GM21360 (cell line): ENCODE measurements at regions not wholly inside any gene's neighbourhood (a gene's known extent, or its start where the extent isn't known, plus 50 kb on each side); places are given as distances from the start of the nearest gene placed in this dataset.

Experiments
- ATAC-seq: cut with Tn5 transposase; IDR thresholded peaks from one replicate; pipeline ENCODE4 v1.9.1; 2021; ENCODE audit warnings: mild to moderate bottlenecking, moderate library complexity; ENCODE audit not compliant: unreplicated experiment

- no peak for ATAC-seq
These were observed 101.8 kb downstream of the CAND1 start for GRCh38 chr12:67370979-67371378.

GRCh38 chr12:67377021-67377420 is 107.9 kb downstream of the CAND1 start:
- no peak for ATAC-seq

GRCh38 chr12:67377541-67377940 is 108.4 kb downstream of the CAND1 start:
- no peak for ATAC-seq

GRCh38 chr12:67382241-67382871 is 113.2 kb downstream of the CAND1 start:
- ATAC-seq, result no peak

- ATAC-seq, result no peak
These were observed 117.9 kb downstream of the CAND1 start for GRCh38 chr12:67386869-67387565.

- no peak for ATAC-seq
These were observed 119.4 kb downstream of the CAND1 start for GRCh38 chr12:67388331-67389138.

GRCh38 chr12:67390273-67390672 is 121.1 kb downstream of the CAND1 start:
- no peak for ATAC-seq

- no peak for ATAC-seq
These were observed 121.9 kb downstream of the CAND1 start for GRCh38 chr12:67391034-67391433.

- no peak for ATAC-seq
These were observed 122.5 kb downstream of the CAND1 start for GRCh38 chr12:67391656-67392055.

- ATAC-seq, result no peak
These were observed 125.4 kb downstream of the CAND1 start for GRCh38 chr12:67394550-67394949.

GRCh38 chr12:67400742-67401141 is 131.6 kb downstream of the CAND1 start:
- no peak for ATAC-seq

GRCh38 chr12:67410246-67410645 is 141.1 kb downstream of the CAND1 start:
- no peak for ATAC-seq

- no peak for ATAC-seq
These were observed 141.5 kb downstream of the CAND1 start for GRCh38 chr12:67410667-67411067.

- no peak for ATAC-seq
These were observed 142.4 kb downstream of the CAND1 start for GRCh38 chr12:67411562-67411961.

- ATAC-seq, result no peak
These were observed 144.4 kb downstream of the CAND1 start for GRCh38 chr12:67413577-67413976.

GRCh38 chr12:67414011-67414715 is 145.0 kb downstream of the CAND1 start:
- no peak for ATAC-seq

- ATAC-seq, result no peak
These were observed 146.3 kb downstream of the CAND1 start for GRCh38 chr12:67415473-67415872.

- no peak for ATAC-seq
These were observed 150.7 kb downstream of the CAND1 start for GRCh38 chr12:67419810-67420209.

- no peak for ATAC-seq
These were observed 151.3 kb downstream of the CAND1 start for GRCh38 chr12:67420506-67420905.

GRCh38 chr12:67422081-67422480 is 152.9 kb downstream of the CAND1 start:
- no peak for ATAC-seq

- ATAC-seq, result no peak
These were observed 155.6 kb downstream of the CAND1 start for GRCh38 chr12:67424784-67425183.
